AG08396 (cell line): ENCODE measurements at regions not wholly inside any gene's neighbourhood (a gene's known extent, or its start where the extent isn't known, plus 50 kb on each side); places are given as distances from the start of the nearest gene placed in this dataset.
"Not testable (repeated sequence)": the region's sequence is repeated elsewhere in the genome, so short reads cannot be mapped to it uniquely, and the experiment has no call there.

Experiments
- DNase-seq: peaks from one replicate; pipeline ENCODE4 v3.0.0; 2012; ENCODE audit warnings: low spot score, mixed read lengths

GRCh38 chr1:81529014-81529413 is 271.7 kb upstream of the ADGRL2 start:
- no peak for DNase-seq

GRCh38 chr1:81525085-81525484 is 275.6 kb upstream of the ADGRL2 start:
- DNase-seq: no peak

DNA sequence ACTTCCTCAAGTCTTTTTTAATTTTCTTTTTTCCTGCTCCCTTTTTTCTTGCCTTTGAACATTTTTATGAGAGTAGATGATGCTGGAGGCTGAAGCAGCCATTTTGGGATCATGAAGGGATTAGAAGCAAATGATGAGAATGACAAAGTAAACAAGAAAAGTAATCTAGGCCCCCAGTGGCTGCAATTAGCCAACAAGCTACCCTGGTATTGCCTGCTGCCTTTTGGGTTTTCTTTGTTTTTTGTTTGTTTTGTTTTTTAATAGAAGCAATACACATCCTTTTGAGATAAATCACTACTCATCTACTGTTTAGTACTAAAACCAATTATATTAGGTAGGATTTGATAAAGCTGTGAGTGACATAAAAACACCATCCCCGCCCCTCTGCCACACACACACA is 280.7 kb upstream of the ADGRL2 start:
- no peak for DNase-seq

- DNase-seq: no peak
Observed at GRCh38 chr1:81517987-81518386, 282.7 kb upstream of the ADGRL2 start.

DNA sequence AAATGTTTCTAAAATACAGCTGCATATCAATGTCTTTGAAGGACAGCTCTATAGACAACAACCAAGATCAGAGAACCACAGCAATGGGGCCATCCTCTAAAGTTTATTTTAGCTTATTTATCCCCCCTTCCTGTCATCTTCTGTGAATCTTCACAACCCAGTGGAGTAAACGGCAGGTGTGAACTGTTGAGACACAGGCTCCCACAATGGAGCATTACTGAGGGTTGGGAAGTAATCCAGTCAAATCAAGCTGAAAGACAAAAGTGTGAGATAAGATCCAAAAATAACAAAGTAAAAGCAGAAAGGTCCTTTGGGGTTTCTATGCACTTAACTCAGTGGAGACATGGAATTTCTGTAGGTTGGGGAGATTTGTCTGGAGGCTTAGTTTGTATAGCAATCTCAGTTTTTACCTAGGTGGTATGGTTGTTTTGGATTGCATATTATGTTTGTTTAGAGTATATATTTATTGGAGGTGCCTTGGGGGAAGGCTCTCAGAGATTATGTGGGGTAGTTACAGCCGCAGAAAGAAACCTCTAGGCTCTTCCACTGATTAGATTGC is 286.9 kb upstream of the ADGRL2 start:
- no peak for DNase-seq

- no peak for DNase-seq
Observed at GRCh38 chr1:81512252-81513003, 288.3 kb upstream of the ADGRL2 start.

DNA sequence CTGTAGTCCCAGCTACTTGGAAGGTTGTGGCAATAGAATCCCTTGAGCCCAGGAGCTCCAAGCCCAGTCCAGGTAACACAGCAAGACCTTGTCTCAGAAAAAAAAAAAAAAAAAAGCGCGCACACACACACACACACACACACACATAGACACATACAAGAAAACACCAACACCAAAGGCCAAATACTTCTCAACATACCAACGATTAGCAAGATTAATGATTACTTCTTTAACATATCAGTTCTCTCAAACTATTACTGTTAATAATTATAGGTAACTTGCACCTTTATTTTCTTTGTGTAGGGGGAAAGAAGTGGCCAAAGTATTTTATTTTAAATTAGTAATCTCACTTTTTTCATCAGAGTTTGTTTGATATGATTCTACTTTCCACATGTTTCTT is 289.5 kb upstream of the ADGRL2 start:
- no peak for DNase-seq

GRCh38 chr1:81510701-81511100 is 290.0 kb upstream of the ADGRL2 start:
- no peak for DNase-seq

- DNase-seq: peak; percentile 8
Observed at GRCh38 chr1:81509594-81509993, 291.1 kb upstream of the ADGRL2 start.

- DNase-seq: no peak
Observed at GRCh38 chr1:81506699-81507098, 294.0 kb upstream of the ADGRL2 start.

DNA sequence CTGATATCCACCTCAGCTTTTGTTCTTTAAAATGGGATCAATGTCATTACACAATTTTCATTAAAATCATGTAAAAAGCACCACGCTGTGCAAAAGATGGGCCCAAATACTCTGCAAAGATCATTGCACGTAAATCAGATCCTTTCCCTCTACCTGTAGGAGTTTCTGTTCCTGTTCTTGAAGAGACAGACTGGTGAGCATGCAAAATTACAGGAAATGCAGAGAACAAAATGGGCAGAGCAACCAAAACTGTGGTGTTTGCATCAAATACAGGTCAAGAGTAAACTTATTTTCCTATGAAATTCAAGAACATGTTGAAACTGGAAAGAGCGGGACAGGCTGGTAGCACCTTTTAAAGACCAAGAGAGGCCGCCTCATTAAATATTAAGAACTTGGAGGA is 294.9 kb upstream of the ADGRL2 start:
- DNase-seq: no peak

DNA sequence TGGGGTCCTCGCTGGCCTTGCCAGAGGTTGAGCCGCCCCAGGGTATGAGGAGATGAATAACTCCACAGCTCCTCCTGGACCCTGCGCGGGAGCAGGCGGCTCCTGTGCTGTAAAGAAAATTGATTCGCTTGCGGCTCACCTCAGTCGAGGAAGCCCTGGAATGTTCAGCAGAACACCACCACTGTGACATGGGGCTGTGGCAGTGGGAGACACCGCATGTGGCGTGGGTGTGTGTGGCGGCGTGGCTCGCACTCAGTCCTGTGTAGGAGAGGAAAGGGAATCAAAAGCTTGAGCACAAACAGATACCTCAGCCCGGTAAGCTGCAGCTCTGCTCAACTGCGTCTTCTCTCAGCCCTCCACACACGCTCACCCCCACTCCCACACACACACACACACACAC is 295.9 kb upstream of the ADGRL2 start:
- DNase-seq: not testable (repeated sequence)

DNA sequence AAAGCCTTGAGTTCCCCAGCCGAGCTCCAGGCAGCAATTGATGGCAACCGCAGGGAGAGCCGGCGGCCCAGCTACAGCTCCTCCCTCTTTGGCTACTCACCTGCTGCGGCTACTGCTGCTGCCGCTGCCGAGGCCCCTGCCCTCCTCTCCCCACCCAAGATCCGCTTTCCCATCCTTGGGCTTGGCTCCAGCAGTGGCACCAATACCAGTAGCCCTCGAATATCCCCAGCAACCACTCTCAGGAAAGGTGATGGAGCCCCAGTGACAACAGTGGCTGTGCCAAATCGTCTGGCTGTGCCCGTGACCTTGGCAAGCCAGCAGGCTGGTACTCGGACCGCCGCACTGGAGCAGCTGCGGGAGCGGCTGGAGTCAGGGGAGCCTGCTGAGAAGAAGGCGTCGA is 298.0 kb upstream of the ADGRL2 start:
- not testable (repeated sequence) for DNase-seq

DNA sequence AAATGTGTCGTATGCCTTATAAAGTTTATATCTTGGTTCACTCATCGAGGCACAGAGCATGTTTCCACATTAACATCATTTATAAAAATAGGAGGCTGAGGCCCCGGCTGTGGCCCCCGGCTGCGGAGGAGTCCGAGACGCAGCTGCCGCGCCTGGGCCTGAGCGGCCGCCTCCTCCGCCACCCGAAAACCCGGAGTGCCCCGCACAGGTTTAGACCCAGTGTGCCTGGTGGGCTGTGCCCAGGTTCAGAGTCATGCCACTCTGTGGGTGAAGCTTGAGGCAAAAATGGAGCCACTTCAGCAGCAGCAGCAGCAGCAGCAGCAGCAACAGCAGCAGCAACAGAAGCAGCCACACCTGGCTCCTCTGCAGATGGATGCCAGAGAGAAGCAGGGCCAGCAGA is 299.2 kb upstream of the ADGRL2 start:
- DNase-seq: not testable (repeated sequence)

GRCh38 chr1:81499487-81499886 is 301.2 kb upstream of the ADGRL2 start:
- DNase-seq: no peak

DNA sequence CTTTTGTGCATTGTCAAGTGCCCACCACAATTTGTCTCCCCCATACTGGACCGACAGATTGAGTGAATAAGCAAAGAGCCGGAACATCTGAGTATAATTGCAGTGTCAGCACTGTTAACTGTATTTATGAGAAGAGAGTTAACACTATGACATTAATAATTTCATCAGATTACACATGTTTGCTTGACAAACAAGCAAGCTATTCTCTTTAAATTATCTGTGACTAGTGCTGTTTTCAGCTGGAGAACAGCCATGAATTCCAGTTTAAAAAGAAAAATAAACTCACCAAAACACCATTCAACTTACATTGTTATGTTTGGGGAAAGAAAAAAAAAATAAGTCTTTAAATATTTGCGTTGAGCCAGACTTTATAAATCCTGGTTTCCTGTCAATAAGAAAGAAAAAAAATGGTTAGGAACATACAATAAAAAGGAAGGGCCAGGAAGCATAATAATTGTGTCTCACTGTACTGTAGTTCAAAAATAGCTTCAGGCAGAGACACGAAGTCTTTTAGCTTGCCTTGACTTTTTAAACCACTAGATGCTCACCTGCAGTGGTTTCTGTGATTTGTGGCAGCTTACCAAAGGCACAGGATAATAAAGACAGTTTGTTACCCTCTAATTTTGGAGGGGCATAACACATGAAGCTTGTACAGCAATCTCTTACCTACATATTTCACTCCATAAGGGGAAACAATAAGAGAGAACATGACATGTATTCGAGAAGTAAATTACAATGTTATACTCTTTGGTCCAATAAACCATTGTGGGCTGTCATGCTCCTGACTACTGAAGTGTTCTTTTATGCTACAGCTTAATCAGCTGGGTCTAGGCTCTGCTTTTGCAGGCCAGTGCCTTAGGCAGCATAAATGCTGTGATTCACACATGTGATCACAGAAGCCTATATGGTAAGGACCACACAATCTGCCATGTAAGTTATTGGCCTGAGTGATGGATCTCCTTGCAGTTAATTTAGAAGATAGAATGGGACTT is 302.0 kb upstream of the ADGRL2 start:
- DNase-seq: no peak

DNA sequence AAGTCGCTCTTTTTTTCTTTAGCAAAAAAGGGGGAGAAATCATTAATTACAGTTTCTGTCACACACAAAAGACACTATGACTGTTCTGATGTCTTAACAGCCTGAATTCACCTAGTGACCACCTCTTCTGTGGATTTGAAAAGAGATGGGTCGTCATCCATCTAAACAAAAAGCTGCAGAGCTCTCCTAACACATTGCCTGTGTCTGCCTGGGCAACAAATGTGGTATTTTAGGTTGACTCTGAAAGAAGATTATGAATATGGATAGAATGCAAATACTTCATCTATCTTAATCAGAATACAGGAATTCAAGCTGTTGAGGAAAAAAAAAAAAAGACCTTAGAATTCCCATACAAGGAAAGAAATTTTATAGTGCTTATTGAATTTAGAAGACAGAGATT is 304.4 kb upstream of the ADGRL2 start:
- DNase-seq: no peak

- no peak for DNase-seq
Observed at GRCh38 chr1:81493102-81493869, 307.4 kb upstream of the ADGRL2 start.

GRCh38 chr1:81492628-81493027 is 308.1 kb upstream of the ADGRL2 start:
- DNase-seq: no peak

GRCh38 chr1:81490614-81491013 is 310.1 kb upstream of the ADGRL2 start:
- DNase-seq: no peak

DNA sequence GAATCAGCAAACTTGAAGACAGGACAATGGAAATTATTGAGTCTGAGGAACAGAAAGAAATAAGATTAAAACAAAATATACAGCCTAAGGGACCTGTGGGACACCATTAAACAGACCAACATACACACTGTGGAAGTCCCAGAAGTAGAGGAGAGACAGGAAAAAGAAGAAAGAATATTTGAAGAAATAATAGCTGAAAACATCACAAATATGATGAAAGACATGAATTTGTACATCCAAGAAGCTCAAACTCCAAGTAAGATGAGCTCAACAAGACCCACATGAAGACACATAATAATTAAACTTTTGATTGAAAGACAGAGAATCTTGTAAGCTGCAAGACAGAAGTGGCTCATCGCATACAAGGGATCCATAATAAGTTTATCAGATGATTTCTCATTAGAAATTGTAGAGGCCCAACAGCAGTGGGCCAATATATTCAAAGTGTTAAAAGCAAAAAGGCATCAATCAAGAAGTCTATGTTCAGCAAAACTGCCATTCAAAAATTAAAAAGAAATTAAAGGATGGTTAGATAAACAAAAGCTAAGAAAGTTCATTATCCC is 311.3 kb upstream of the ADGRL2 start:
- no peak for DNase-seq

DNA sequence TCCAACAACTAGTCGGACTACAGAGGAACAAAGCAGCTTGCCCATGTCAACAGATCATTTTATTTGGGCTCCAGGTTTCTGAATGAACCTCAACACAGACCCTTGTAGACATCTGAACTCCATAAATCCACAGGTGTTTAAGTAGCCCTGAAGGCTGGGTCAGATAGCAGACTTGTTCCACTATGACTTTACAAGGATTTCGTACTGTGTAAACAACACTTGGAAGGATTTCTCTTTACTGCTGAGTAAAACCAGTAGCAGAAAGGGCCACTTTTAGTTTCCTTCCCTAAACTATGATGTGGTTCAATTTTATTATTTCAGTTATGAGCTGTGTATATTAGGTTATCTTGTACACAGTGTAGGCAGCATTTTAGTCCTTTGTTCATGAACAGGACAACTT is 316.4 kb upstream of the ADGRL2 start:
- DNase-seq: no peak
